GM12874 (cell line): ENCODE measurements at regions not wholly inside any gene's neighbourhood (a gene's known extent, or its start where the extent isn't known, plus 50 kb on each side); places are given as distances from the start of the nearest gene placed in this dataset.

Experiments
- TF ChIP-seq, protein P1 (sequence below): IDR thresholded peaks from 2 replicates; pipeline ENCODE4 v1.5.1; 2011; ENCODE audit warnings: low read depth, mild to moderate bottlenecking, control low read depth, low read length, moderate library complexity; ENCODE audit not compliant: insufficient read depth

DNA sequence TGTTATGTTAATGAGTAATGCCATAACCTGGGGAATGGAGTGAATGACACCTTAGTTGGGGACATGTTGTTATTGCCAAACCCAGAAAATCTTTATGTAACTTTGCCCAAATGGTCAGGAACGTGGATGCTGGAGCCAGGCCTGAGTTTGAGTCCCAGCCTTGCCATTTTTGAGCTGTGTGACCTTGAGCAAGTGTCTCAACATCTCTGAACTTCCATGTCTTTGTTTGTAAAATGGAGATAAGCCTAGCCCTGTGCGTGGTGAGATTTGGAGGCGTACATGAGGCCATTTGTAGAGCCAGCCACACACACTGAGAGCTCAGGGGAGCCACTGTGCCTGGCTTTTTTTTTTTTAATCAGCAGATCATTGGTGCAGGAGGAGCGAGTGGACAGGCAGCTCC is 247.3 kb downstream of the FOXL1 start:
- TF ChIP-seq, protein P1, sequence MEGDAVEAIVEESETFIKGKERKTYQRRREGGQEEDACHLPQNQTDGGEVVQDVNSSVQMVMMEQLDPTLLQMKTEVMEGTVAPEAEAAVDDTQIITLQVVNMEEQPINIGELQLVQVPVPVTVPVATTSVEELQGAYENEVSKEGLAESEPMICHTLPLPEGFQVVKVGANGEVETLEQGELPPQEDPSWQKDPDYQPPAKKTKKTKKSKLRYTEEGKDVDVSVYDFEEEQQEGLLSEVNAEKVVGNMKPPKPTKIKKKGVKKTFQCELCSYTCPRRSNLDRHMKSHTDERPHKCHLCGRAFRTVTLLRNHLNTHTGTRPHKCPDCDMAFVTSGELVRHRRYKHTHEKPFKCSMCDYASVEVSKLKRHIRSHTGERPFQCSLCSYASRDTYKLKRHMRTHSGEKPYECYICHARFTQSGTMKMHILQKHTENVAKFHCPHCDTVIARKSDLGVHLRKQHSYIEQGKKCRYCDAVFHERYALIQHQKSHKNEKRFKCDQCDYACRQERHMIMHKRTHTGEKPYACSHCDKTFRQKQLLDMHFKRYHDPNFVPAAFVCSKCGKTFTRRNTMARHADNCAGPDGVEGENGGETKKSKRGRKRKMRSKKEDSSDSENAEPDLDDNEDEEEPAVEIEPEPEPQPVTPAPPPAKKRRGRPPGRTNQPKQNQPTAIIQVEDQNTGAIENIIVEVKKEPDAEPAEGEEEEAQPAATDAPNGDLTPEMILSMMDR, result no peak

DNA sequence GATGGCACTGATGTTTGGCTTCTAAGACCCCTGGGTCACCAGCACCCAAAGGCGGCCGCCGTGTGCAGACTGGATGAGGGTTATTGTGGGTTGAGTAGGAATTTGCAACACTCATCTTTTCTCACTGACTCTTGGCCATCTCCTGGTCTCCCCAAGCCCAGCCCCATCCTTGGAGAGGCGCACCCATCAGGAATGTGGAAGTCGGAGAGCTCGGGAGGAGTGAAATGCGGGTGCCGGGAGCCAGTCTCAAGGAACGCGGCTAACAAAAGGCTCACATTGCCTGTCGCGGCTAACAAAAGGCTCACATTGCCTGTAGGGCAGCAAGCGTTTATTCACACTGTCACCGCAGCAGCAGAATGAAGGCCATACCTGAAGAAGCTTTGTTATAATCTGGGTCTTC is 248.6 kb downstream of the FOXL1 start:
- TF ChIP-seq, protein P1, result no peak

DNA sequence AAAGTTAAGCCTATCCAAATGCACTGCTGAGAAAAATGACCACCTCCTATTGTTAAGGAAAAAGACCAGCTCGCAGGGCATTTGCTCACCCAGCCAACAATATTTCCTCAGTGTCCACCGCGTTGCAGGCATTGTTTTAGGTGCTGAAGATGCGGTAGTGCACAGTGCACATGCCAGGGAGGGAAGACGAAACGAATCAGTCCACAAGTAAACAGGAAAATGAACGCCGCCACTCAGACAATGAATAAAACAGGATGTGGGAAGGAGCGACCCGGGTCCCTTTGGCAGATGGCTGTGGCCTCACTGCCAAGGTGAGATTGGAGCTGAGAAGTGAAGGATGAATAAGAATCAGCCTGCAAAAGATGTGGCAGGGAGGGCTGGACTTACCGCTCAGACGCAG is 249.2 kb downstream of the FOXL1 start:
- TF ChIP-seq, protein P1, result no peak

DNA sequence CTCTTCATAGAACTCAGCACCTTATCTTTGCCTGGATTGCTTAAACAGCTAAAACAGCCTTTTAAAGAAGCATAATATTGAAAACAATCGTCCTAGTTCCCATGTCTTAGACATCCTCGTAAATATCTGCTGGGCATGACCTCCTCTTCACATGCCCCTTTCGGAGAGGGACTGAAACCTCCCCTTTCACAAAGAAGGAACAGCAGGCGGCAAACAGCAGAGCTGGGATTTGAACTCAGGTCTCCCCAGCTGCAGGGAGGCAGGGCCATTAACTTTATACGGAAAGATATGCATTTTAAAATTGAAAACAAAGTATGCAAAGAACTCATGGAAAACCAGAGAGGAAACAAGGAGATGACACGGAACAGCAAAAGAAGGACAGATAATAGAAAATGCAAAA is 249.9 kb downstream of the FOXL1 start:
- TF ChIP-seq, protein P1, result no peak

DNA sequence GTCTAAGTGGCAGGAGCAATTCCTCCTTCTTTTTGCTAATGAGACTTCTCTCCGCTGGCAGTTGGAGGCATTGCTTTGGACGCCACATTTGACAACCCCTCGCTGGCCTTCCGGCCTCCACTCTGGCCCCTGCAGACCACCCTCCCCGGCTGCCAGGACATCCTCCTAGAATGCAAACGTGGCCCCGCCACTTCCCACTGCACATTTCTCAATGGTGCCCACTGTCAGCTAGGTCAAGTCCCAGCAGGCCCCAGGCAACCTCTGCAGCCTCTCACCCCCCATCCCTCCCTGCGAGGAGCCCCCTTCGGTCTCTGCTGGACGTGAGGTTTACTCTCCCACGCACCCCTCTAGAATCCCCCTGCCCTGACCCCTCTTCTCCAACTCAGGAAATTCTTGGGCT is 250.3 kb downstream of the FOXL1 start:
- TF ChIP-seq, protein P1, result no peak

DNA sequence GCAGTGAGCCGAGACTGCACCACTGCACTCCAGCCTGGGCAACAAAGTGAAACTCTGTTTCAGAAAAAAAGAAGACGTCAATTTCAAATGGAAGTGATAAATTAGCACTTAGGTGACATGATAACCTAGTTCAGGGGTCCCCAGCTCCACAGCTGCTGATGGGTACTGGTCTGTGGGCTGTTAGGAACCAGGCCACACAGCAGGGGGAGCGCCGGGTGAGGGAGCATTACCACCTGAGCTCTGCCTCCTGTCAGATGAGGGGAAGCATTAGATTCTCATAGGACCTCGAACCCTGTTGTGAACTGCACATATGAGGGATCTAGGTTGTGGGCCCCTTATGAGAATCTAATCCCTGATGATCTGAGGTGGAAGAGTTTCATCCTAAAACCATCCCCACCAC is 253.0 kb downstream of the FOXL1 start:
- TF ChIP-seq, protein P1, result no peak

DNA sequence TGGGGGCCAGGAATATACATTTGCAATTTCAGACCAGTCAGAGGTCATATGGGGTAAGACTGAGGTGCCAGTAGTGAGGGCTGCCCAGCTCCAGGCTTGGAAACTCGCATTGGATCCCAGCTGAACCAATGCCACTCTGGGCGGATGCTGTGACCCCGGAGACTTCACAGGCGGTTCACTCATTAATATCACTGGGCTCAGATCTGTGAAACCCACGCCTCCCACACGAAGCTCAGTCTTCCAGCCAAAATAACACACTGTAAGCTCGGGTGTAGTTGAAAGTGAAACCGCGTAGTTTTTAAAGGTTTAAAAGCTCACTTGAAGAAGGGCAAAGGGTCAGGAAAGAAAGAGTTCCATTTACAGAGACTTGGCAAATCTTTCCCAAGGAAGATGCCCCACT is 254.8 kb downstream of the FOXL1 start:
- TF ChIP-seq, protein P1, result no peak

DNA sequence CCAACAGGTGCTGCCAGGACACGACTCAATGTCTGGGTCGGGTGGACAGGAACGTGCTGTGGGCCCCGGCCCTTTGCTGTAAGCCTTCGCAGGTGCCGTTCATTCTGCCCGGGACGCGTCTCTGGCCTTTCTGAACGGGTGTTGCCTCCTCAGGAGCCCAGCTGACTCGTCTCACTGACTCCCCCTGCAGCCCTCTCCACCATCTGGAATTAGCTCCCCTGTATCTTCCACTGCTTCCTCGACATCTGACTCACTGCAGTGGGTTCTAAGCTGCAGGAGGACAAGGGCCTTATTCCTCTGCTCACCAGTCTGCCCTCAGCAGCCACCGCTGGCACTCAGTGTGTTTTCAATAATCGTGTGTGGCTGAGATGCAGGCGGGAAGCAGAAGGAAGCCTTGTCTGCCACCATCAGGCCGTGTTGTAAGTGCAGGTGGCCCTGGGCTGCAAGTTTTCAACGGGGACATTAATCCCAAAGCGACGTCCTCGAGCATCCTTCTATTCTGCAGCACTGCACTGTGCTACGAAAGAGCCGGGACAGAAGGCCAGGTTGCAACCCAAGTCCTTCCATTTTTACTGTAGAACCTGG is 256.2 kb downstream of the FOXL1 start:
- TF ChIP-seq, protein P1, result no peak
